ENCODE measurements at regions not wholly inside any gene's neighbourhood (a gene's known extent, or its start where the extent isn't known, plus 50 kb on each side); places are given as distances from the start of the nearest gene placed in this dataset.
"Not testable (repeated sequence)": the region's sequence is repeated elsewhere in the genome, so short reads cannot be mapped to it uniquely, and the experiment has no call there.

DNA sequence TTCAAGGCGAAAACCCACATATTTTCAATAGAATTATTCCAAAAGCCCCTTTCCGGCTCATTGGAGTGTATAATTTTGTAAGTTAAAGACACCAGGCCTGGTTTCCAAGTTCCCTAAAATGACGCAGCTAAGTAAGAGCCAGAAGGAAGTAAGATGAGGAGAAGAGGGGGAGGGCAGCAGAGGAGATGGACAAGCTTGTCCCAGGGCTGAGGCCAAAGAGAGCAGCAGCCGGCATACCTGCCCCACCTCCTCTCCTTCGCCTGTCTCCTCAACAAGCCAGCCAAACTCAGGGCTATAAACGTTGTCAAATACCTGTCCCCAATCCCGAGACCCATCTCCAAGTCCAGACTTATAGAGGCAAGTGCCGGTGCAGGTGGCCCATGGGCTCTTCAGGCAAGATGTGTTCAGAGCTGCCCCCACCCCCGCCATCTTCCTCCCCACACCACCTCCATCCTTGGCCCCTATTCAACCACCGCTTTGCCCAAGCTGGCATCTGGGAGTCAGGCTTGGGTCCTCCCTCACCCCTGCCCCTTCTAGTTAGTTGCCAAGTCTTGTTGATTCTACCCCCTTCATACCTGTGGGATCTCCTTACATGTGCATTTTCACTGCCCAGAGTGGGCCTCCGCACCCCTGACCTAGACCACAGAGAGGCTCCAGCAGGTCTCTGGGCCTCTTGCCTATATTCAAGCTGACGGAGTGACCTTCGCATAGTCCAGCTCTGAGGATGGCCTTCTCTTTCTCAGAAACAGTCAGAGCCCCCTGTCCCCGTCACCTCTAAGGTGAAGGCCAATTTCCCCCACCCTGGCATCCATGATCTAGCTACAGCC lies 75.7 kb upstream of the SIRPA start:
- H3K27ac ChIP-seq, result no peak overlapping the region
- TF ChIP-seq ZFX (IDR thresholded peaks at IDR 0.05; ENCODE audit: borderline replicate concordance), result no peak
- no peak for TF ChIP-seq CTCF (IDR thresholded peaks at IDR 0.05)

DNA sequence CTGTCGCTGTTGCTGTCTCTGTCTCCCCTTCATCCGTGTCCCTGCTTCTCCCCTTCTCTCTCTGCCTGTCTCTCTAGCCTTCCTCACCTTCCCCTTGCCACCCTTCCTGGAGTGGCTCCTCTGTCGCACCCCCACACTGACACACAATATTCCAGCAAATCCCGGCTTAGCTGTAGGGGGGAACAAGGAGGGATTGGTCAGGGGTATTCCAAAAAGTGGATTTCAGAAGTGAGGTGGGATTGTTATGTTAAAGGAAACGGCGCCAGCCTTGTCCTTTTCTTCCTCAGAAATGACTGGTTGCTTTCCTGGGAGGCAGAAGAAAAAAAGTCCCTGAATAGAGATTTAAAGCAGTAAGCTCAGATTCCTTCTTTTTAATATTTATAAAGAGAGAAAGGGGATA lies 76.3 kb upstream of the SIRPA start:
- no peak overlapping the region for H3K27ac ChIP-seq
- TF ChIP-seq ZFX (IDR thresholded peaks at IDR 0.05; ENCODE audit: borderline replicate concordance), result no peak
- TF ChIP-seq CTCF (IDR thresholded peaks at IDR 0.05), result no peak

DNA sequence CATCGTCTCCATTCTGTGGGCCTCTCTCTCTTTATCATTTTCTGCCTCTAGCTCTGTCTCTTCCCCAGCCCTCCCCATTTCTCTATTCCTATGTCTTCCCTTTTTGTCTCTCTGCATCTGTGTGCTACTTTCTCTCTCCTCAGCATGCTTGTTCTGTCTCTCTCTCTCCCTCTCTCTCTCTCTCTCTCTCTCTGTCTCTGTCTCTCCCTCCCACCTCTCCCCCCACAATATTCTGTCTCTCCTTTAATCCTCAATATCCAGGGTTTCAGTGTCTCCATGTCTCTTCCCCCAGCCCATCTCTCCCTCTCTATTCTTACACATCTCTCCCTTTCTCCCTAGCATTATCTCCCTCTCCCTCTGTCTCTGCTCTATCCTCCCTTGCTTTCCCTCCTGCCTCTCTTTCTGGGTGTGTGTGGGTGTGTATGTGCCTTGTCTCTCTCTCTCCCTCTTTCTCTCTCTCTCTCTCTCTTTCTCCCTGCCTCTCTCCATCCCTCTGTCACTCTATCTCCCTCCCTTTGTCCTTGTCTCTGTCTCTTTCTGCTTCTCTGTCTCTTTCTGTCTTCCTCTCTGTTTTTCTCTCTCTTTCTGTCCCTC lies 76.9 kb upstream of the SIRPA start:
- no peak overlapping the region for H3K27ac ChIP-seq
- TF ChIP-seq ZFX (IDR thresholded peaks at IDR 0.05; ENCODE audit: borderline replicate concordance) (no peak), CTCF (IDR thresholded peaks at IDR 0.05) (no peak)

DNA sequence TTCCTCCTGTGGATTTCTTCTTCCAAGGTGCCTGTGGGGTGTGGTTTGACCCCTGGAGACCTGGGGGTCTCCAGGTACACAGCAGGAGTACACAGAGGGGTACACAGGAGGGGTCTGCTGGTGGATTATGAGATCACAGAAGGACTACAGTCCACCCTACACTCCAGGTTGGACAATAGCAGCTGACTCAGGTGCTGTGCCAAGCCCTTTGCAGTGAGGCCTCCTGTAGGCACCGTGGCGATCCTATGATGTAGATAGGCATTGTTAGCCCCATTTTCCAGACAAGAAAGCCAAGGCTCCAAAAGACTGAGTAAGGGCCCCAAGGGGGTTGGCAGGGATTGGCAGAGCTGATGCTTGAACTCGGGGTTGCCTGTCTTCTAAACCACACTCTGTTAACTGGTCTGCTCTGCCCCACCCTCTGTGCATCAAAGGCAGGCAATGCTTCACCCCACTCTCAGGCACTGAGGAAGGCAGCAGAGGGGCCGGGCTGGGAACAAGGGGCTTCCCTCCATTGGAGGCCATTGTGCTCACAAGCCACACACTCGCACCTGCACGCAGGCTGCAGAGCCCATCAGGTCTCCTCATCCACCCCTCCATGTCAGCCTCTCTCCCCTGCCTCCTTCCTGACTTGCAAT lies 77.5 kb upstream of the SIRPA start:
- no peak overlapping the region for H3K27ac ChIP-seq
- TF ChIP-seq ZFX (IDR thresholded peaks at IDR 0.05; ENCODE audit: borderline replicate concordance) (no peak), CTCF (IDR thresholded peaks at IDR 0.05) (no peak)

DNA sequence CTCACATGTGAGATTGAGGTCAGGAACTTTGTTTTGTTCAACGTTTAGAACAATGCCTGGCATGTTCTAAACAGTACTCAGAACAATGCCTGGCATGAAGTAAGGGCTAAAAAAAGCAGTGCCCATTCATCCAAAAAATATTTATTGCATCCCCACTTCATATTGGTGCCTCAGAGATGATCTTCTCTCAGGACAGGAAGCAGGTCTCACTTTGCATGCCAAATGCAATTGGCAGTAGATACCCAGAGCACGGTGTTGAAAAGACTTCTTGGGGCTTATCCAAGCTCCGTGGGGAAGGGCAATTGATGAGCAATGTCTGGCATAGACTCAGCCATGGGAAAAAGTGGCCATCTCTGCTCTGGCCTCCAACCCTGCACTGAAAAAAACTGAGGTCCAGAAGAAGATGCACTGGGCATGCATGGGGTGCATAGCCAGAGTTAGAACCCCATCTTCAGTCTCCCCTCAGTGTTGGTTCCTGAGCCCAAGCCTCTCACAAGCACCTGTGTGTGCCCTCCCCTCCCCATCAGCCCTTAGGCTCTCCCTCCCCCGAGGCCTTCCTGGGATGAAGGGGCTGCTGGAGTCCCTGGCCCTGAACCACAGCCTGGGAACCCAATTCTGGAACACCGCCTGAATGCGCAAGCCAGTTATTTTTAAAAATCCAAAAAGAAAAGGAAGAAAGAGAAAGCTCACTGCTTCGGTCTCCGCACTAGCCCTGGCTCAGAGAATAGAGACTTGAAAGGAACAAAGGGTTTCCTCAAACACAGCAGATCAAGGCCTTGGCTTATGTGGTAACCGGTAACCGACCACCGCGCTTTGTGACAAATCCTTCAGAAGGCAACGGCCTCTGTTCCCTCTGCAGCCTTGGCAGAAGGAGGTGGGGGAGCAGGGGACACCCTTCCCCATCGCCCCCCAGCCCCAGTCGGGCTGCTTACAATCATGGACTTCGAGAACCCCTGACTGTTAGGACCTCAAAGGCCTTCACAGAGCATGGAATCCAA lies 78.5 kb upstream of the SIRPA start:
- H3K27ac ChIP-seq, result no peak overlapping the region
- TF ChIP-seq CTCF (IDR thresholded peaks at IDR 0.05) (no peak), ZFX (IDR thresholded peaks at IDR 0.05; ENCODE audit: borderline replicate concordance) (no peak)

DNA sequence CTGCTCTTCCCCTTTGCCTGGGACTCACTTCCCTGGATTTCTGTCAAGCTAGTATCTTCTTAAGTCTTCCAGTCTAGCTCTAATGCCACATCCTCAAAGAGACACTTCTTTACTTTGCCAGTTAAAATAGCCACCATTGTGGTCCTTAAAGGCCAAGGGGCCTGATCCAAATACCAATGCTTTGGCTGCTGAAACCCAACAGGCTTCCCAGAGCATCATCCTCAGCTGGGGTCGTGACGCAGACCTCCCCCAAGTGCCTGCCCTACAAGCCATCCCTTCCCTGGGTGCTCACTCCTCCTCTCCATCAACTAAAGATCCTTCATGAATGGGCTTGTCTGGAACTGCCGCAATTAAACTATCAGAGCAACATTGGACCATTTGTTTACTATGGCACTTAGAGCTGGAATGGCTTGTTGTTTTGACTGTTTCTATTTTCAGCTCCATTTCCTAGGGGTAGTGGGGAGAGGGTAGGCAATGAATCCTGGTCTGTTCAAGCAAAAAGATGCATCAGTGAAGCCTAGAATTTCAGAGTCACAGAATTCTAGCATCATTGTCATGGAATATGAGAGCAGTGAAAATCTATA lies 79.6 kb upstream of the SIRPA start:
- no peak overlapping the region for H3K27ac ChIP-seq
- TF ChIP-seq CTCF (IDR thresholded peaks at IDR 0.05) (no peak), ZFX (IDR thresholded peaks at IDR 0.05; ENCODE audit: borderline replicate concordance) (no peak)

DNA sequence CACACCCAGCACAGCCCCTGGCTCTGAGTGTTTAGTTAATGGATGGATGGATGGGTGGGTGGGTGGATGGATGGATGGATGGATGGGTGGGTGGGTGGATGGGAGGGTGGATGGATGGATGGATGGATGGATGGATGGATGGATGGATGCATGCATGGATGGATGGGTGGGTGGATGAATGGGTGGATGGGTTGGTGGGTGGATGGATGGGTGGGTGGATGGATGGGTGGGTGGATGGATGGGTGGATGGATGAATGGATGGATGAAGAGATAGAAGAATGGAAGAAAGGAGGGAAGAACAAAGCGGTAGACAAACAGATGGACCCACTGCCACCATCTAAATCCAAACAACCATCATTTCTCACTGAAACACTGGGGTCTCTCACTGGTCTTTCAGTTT lies 80.3 kb upstream of the SIRPA start:
- H3K27ac ChIP-seq, result not testable (repeated sequence)
